H9 (cell line): ENCODE measurements at regions not wholly inside any gene's neighbourhood (a gene's known extent, or its start where the extent isn't known, plus 50 kb on each side); places are given as distances from the start of the nearest gene placed in this dataset.

Experiments
- DNase-seq: peaks from one replicate; pipeline ENCODE4 v3.0.0-alpha.2; 2017
- H2AFZ ChIP-seq: one replicate; pipeline ENCODE4 v1.6.1; 2013; ENCODE audit warnings: mild to moderate bottlenecking, low read length, control low read depth, moderate library complexity
- H2AK5ac ChIP-seq: 2 replicates; pipeline ENCODE4 v1.6.1; 2013; ENCODE audit warnings: low read length, control low read depth, mixed read lengths; ENCODE audit not compliant: insufficient read length
- H2BK120ac ChIP-seq: one replicate; pipeline ENCODE4 v1.6.1; 2013; ENCODE audit warnings: low read depth, mild to moderate bottlenecking, low read length, control low read depth, inconsistent platforms; ENCODE audit not compliant: poor library complexity, severe bottlenecking
- H2BK12ac ChIP-seq: 2 replicates; pipeline ENCODE4 v1.6.1; 2013; ENCODE audit warnings: low read length, control low read depth, mixed read lengths, low read depth; ENCODE audit not compliant: insufficient read length
- H2BK15ac ChIP-seq: 2 replicates; pipeline ENCODE4 v1.6.1; 2013; ENCODE audit warnings: low read depth, low read length, control low read depth
- H2BK20ac ChIP-seq: one replicate; pipeline ENCODE4 v1.6.1; 2013; ENCODE audit warnings: low read depth, mild to moderate bottlenecking, low read length, control low read depth, inconsistent platforms; ENCODE audit not compliant: poor library complexity, severe bottlenecking
- H2BK5ac ChIP-seq: 2 replicates; pipeline ENCODE4 v1.6.1; 2013; ENCODE audit warnings: low read length, control low read depth, mixed read lengths; ENCODE audit not compliant: insufficient read length
- H3K14ac ChIP-seq: 2 replicates; pipeline ENCODE4 v1.6.1; 2013; ENCODE audit warnings: low read length, control low read depth; ENCODE audit not compliant: insufficient read depth
- H3K18ac ChIP-seq: 2 replicates; pipeline ENCODE4 v1.6.1; 2013; ENCODE audit warnings: low read depth, mild to moderate bottlenecking, mixed read lengths, low read length, control low read depth; ENCODE audit not compliant: insufficient read length
- H3K23ac ChIP-seq: 2 replicates; pipeline ENCODE4 v1.6.1; 2013; ENCODE audit warnings: low read length, control low read depth, mixed read lengths, low read depth; ENCODE audit not compliant: insufficient read length
- H3K23me2 ChIP-seq: 2 replicates; pipeline ENCODE4 v1.6.1; 2013; ENCODE audit warnings: low read depth, mild to moderate bottlenecking, mixed read lengths, low read length, control low read depth; ENCODE audit not compliant: insufficient read length, poor library complexity, severe bottlenecking
- H3K27ac ChIP-seq: 2 replicates; pipeline ENCODE4 v1.5.1; 2013; ENCODE audit warnings: low read length, control low read depth, mixed read lengths, low read depth; ENCODE audit not compliant: insufficient read length
- H3K27me3 ChIP-seq: 2 replicates; pipeline ENCODE4 v1.6.1; 2013; ENCODE audit warnings: low read length, control low read depth, inconsistent platforms; ENCODE audit not compliant: insufficient read depth
- H3K4ac ChIP-seq: 2 replicates; pipeline ENCODE4 v1.6.1; 2013; ENCODE audit warnings: low read depth, mild to moderate bottlenecking, control low read depth, inconsistent platforms, low read length, moderate library complexity
- H3K4me1 ChIP-seq: 2 replicates; pipeline ENCODE4 v1.6.1; 2013; ENCODE audit warnings: low read length, control low read depth, inconsistent platforms; ENCODE audit not compliant: insufficient read depth
- H3K4me2 ChIP-seq: 2 replicates; pipeline ENCODE4 v1.6.1; 2013; ENCODE audit warnings: low read length, control low read depth, mixed read lengths; ENCODE audit not compliant: insufficient read length, insufficient read depth
- H3K56ac ChIP-seq: 2 replicates; pipeline ENCODE4 v1.6.1; 2013; ENCODE audit warnings: low read depth, mild to moderate bottlenecking, mixed read lengths, low read length, control low read depth; ENCODE audit not compliant: insufficient read length
- H3K79me1 ChIP-seq: 2 replicates; pipeline ENCODE4 v1.6.1; 2013; ENCODE audit warnings: low read depth, mild to moderate bottlenecking, moderate library complexity, low read length, control low read depth, inconsistent platforms; ENCODE audit not compliant: insufficient read depth, poor library complexity, severe bottlenecking
- H3K79me2 ChIP-seq: 2 replicates; pipeline ENCODE4 v1.6.1; 2013; ENCODE audit warnings: low read length, control low read depth, inconsistent platforms; ENCODE audit not compliant: insufficient read depth
- H3K9ac ChIP-seq: 2 replicates; pipeline ENCODE4 v1.6.1; 2013; ENCODE audit warnings: low read length, control low read depth, mixed read lengths; ENCODE audit not compliant: insufficient read length; ENCODE audit errors: extremely low read depth
- H3K9me3 ChIP-seq: one replicate; pipeline ENCODE4 v1.6.1; 2013; ENCODE audit warnings: low read depth, low read length, inconsistent platforms; ENCODE audit not compliant: control insufficient read depth
- H3T11ph ChIP-seq: one replicate; pipeline ENCODE4 v1.6.1; 2013; ENCODE audit warnings: mild to moderate bottlenecking, low read length, control low read depth, inconsistent platforms
- H4K20me1 ChIP-seq: one replicate; pipeline ENCODE4 v1.6.1; 2013; ENCODE audit not compliant: control insufficient read depth, insufficient read length, insufficient read depth
- H4K5ac ChIP-seq: 2 replicates; pipeline ENCODE4 v1.6.1; 2013; ENCODE audit warnings: low read depth, mild to moderate bottlenecking, mixed read lengths, low read length, control low read depth; ENCODE audit not compliant: insufficient read length
- H4K8ac ChIP-seq: replicated peaks from 2 replicates; pipeline ENCODE4 v1.6.1; 2013; ENCODE audit warnings: low read length, control low read depth, mixed read lengths, low read depth; ENCODE audit not compliant: insufficient read length
- H4K91ac ChIP-seq: 2 replicates; pipeline ENCODE4 v1.6.1; 2013; ENCODE audit warnings: low read depth, mild to moderate bottlenecking, moderate library complexity, mixed read lengths, low read length, control low read depth; ENCODE audit not compliant: insufficient read length
- H3K27ac Mint-ChIP-seq, 3 experiments: 2 replicates in 2 of 3; 3 replicates in 1 of 3; pipeline ENCODE4 v1.8.0; 2020 to 2021; ENCODE audit warnings: mixed read lengths in 3 of 3, mild to moderate bottlenecking in 1 of 3, moderate library complexity in 1 of 3
- H3K27me3 Mint-ChIP-seq: 2 replicates; pipeline ENCODE4 v1.8.0; 2021; ENCODE audit warnings: low read depth, mild to moderate bottlenecking, moderate library complexity, mixed read lengths
- H3K36me3 Mint-ChIP-seq, 3 experiments: 2 replicates in 2 of 3; 3 replicates in 1 of 3; pipeline ENCODE4 v1.8.0; 2020 to 2021; ENCODE audit warnings: low read depth in 3 of 3, mixed read lengths in 3 of 3; ENCODE audit not compliant: insufficient read depth in 1 of 3
- H3K4me1 Mint-ChIP-seq, 2 experiments: 2 replicates each; pipeline ENCODE4 v1.8.0; 2020; ENCODE audit warnings: mixed read lengths in 2 of 2
- H3K4me3 Mint-ChIP-seq, 2 experiments: 2 replicates in 1 of 2; 3 replicates in 1 of 2; pipeline ENCODE4 v1.8.0; 2020 to 2021; ENCODE audit warnings: mild to moderate bottlenecking in 2 of 2, mixed read lengths in 2 of 2, moderate library complexity in 1 of 2
- H3K9me3 Mint-ChIP-seq, 2 experiments: 2 replicates in 1 of 2; 3 replicates in 1 of 2; pipeline ENCODE4 v1.8.0; 2020; ENCODE audit warnings: mild to moderate bottlenecking in 2 of 2, mixed read lengths in 2 of 2, moderate library complexity in 1 of 2
- CTCF ChIP-seq: fragments of 200-600 bp; sonication (generic); conservative IDR thresholded peaks from 3 replicates; pipeline ENCODE4 v1.8.0; 2021; ENCODE audit warnings: antibody characterized with exemption, mild to moderate bottlenecking

DNA sequence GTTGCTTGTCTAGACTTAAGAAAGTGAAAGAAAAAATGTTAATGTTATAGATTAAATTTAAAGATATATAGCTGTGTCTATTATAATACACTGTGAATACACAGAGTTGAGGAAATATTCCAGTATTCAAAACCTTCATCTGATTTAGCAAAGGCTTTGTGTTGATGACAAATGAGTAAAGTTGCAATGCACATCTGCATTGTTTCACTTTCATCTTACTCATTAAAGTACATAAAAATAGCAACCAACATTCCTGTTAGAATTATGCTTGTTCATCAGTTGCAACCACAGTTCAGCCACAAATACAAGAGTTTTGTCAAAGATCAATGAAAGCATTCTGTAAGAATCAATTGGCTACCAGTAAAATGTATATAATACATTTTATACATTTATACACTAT lies 346.4 kb upstream of the SLC7A11 start:
- Histone ChIP-seq H2BK20ac (no peak overlapping the region), H4K5ac (no peak overlapping the region), H3K4ac (no peak overlapping the region), H2BK15ac (no peak overlapping the region), H3K14ac (no peak overlapping the region), H3K23me2 (no peaks in the 10 kb centered on the region), H3K79me2 (no peaks in the 10 kb centered on the region), H3T11ph (no peak overlapping the region), H4K8ac (no peak overlapping the region), H3K9me3 (no peaks in the 10 kb centered on the region), H2BK120ac (no peak overlapping the region), H3K4me1 (no peaks in the 10 kb centered on the region), H2AK5ac (no peak overlapping the region), H3K56ac (no peak overlapping the region), H4K20me1 (no peaks in the 10 kb centered on the region), H3K27me3 (no peaks in the 10 kb centered on the region), H3K23ac (no peak overlapping the region), H3K18ac (no peak overlapping the region), H3K27ac (no peak overlapping the region), H2AFZ (no peak overlapping the region), H3K9ac (no peak overlapping the region), H2BK12ac (no peak overlapping the region), H4K91ac (no peak overlapping the region), H3K4me2 (no peak overlapping the region), H2BK5ac (no peak overlapping the region), H3K79me1 (no peaks in the 10 kb centered on the region)
- peaks cover 3% of the 10 kb centered on the region in 2 experiments; a peak in 2 of 4 replicates for H3K4me1 Mint-ChIP-seq
- H3K4me3 Mint-ChIP-seq: no peak overlapping the region
- H3K27me3 Mint-ChIP-seq: no peaks in the 10 kb centered on the region
- DNase-seq: no peak
- no peak for TF ChIP-seq CTCF
- H3K27ac Mint-ChIP-seq: no peak overlapping the region
- H3K9me3 Mint-ChIP-seq: peaks cover 0 to 3% of the 10 kb centered on the region in 2 experiments; a peak in 1 of 5 replicates
- peaks cover 0 to 3% (median 0%) of the 10 kb centered on the region in 3 experiments; a peak in 1 of 7 replicates for H3K36me3 Mint-ChIP-seq
